ENCODE measurements at regions not wholly inside any gene's neighbourhood (a gene's known extent, or its start where the extent isn't known, plus 50 kb on each side); places are given as distances from the start of the nearest gene placed in this dataset.

DNA sequence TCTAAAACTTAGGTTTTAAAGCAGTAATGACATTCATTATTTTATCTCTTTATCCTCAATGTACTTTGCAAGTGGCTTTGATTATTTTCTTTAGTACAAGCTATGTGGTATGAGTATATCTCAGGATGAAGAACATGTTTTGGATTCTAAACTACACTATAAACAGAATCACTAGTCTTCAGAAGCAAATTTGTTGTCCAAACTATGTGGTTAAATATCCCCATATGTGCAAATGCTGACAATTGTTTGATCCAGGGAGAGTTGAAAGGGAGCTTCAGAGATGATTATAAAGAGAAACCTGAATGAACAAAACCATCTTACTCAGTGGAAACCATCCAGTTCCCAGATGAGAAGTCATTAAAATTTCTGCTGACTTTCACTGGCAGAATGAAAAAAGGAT, 179.3 kb downstream of the MDFIC start:
- Histone ChIP-seq H3K27me3 (ENCODE audit: insufficient read depth, low read length) (no peaks in the 10 kb centered on the region), H3K9me2 (ENCODE audit: low read depth, low read length) (no peaks in the 10 kb centered on the region), H3F3A (ENCODE audit: insufficient read depth, low read length) (no peaks in the 10 kb centered on the region), H3K4me3 (ENCODE audit: low read depth, low read length, poor library complexity, severe bottlenecking) (no peak overlapping the region), H3K36me3 (ENCODE audit: insufficient read depth, low read length) (no peaks in the 10 kb centered on the region), H3K4me2 (ENCODE audit: low read length) (no peak overlapping the region), H3K9ac (ENCODE audit: low read length) (no peak overlapping the region), H3K4me1 (ENCODE audit: insufficient read depth, low read length, severe bottlenecking) (no peaks in the 10 kb centered on the region), H3K27ac (ENCODE audit: low read depth, low read length, poor library complexity, severe bottlenecking) (no peak overlapping the region), H2AFZ (ENCODE audit: low read length) (no peak overlapping the region), H4K20me1 (ENCODE audit: insufficient read depth, low read length) (no peaks in the 10 kb centered on the region), H3K79me2 (ENCODE audit: insufficient read depth, low read length) (no peaks in the 10 kb centered on the region), H3K9me3 (ENCODE audit: low read length) (no peaks in the 10 kb centered on the region)
- TF ChIP-seq, protein P1, sequence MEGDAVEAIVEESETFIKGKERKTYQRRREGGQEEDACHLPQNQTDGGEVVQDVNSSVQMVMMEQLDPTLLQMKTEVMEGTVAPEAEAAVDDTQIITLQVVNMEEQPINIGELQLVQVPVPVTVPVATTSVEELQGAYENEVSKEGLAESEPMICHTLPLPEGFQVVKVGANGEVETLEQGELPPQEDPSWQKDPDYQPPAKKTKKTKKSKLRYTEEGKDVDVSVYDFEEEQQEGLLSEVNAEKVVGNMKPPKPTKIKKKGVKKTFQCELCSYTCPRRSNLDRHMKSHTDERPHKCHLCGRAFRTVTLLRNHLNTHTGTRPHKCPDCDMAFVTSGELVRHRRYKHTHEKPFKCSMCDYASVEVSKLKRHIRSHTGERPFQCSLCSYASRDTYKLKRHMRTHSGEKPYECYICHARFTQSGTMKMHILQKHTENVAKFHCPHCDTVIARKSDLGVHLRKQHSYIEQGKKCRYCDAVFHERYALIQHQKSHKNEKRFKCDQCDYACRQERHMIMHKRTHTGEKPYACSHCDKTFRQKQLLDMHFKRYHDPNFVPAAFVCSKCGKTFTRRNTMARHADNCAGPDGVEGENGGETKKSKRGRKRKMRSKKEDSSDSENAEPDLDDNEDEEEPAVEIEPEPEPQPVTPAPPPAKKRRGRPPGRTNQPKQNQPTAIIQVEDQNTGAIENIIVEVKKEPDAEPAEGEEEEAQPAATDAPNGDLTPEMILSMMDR (IDR thresholded peaks at IDR 0.05; ENCODE audit: low read length): no peak
- TF ChIP-seq EZH2 (IDR thresholded peaks at IDR 0.05; ENCODE audit: borderline replicate concordance, low read length): no peak

GRCh38 chr7:115099906-115100305, 178.0 kb downstream of the MDFIC start:
- no peak overlapping the region for H3K4me3 ChIP-seq (ENCODE audit: low read depth, low read length, poor library complexity, severe bottlenecking)
- TF ChIP-seq EZH2 (IDR thresholded peaks at IDR 0.05; ENCODE audit: borderline replicate concordance, low read length): no peak
- TF ChIP-seq, protein P1 (IDR thresholded peaks at IDR 0.05; ENCODE audit: low read length): no peak
- no peak overlapping the region for H3K9ac ChIP-seq (ENCODE audit: low read length)
- no peaks in the 10 kb centered on the region for H3K79me2 ChIP-seq (ENCODE audit: insufficient read depth, low read length)
- no peaks in the 10 kb centered on the region for H3K9me2 ChIP-seq (ENCODE audit: low read depth, low read length)
- no peak overlapping the region for H2AFZ ChIP-seq (ENCODE audit: low read length)
- H3K36me3 ChIP-seq (ENCODE audit: insufficient read depth, low read length): no peaks in the 10 kb centered on the region
- no peaks in the 10 kb centered on the region for H3K27me3 ChIP-seq (ENCODE audit: insufficient read depth, low read length)
- no peak overlapping the region for H3K27ac ChIP-seq (ENCODE audit: low read depth, low read length, poor library complexity, severe bottlenecking)
- no peaks in the 10 kb centered on the region for H3F3A ChIP-seq (ENCODE audit: insufficient read depth, low read length)
- H3K4me1 ChIP-seq (ENCODE audit: insufficient read depth, low read length, severe bottlenecking): no peaks in the 10 kb centered on the region
- no peaks in the 10 kb centered on the region for H3K9me3 ChIP-seq (ENCODE audit: low read length)
- no peaks in the 10 kb centered on the region for H4K20me1 ChIP-seq (ENCODE audit: insufficient read depth, low read length)
- H3K4me2 ChIP-seq (ENCODE audit: low read length): no peak overlapping the region

DNA sequence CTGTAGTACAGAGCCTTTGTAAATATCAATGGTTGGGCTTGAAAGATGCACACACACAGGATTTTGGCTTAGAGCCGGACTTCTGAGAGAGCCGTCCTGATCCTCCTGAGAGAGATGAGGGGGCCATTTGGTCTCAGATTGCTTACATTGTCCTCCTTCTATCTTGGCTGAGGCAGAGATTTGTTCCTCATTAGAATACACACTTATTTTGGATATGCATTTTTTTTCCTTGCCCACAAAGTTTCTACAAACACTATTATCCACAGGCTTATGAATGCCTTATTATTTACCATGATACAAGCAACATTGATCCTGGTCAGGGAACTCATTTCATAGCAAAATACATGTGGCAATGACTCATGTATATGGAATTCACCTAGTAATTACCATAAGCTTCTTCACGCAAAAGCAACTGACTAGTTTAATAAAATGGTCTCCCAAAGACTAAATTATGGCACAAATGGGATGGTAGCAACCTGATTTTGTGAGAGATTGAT, 175.3 kb downstream of the MDFIC start:
- H3K9me3 ChIP-seq (ENCODE audit: low read length): no peaks in the 10 kb centered on the region
- no peak overlapping the region for H3K9ac ChIP-seq (ENCODE audit: low read length)
- H2AFZ ChIP-seq (ENCODE audit: low read length): no peak overlapping the region
- no peaks in the 10 kb centered on the region for H3K36me3 ChIP-seq (ENCODE audit: insufficient read depth, low read length)
- H3K4me3 ChIP-seq (ENCODE audit: low read depth, low read length, poor library complexity, severe bottlenecking): no peak overlapping the region
- H3K27me3 ChIP-seq (ENCODE audit: insufficient read depth, low read length): no peaks in the 10 kb centered on the region
- no peaks in the 10 kb centered on the region for H3K9me2 ChIP-seq (ENCODE audit: low read depth, low read length)
- H3K27ac ChIP-seq (ENCODE audit: low read depth, low read length, poor library complexity, severe bottlenecking): no peak overlapping the region
- no peaks in the 10 kb centered on the region for H4K20me1 ChIP-seq (ENCODE audit: insufficient read depth, low read length)
- H3K4me2 ChIP-seq (ENCODE audit: low read length): no peak overlapping the region
- H3K79me2 ChIP-seq (ENCODE audit: insufficient read depth, low read length): no peaks in the 10 kb centered on the region
- TF ChIP-seq, protein P1 (IDR thresholded peaks at IDR 0.05; ENCODE audit: low read length): no peak
- no peak for TF ChIP-seq EZH2 (IDR thresholded peaks at IDR 0.05; ENCODE audit: borderline replicate concordance, low read length)
- no peaks in the 10 kb centered on the region for H3K4me1 ChIP-seq (ENCODE audit: insufficient read depth, low read length, severe bottlenecking)
- H3F3A ChIP-seq (ENCODE audit: insufficient read depth, low read length): no peaks in the 10 kb centered on the region

Measured in OCI-LY1 (cell line).